Hepatocyte (in vitro differentiated cells): ENCODE measurements at regions not wholly inside any gene's neighbourhood (a gene's known extent, or its start where the extent isn't known, plus 50 kb on each side); places are given as distances from the start of the nearest gene placed in this dataset.

Source experiments
- CTCF ChIP-seq: fragments of 200-600 bp; sonication (generic); IDR thresholded peaks from 2 replicates; pipeline ENCODE4 v1.5.1; 2016; ENCODE audit warnings: antibody characterized with exemption, mild to moderate bottlenecking; ENCODE audit not compliant: poor library complexity
- EZH2 ChIP-seq: fragments of 200-600 bp; sonication (generic); IDR thresholded peaks from 2 replicates; pipeline ENCODE4 v1.6.1; 2016; ENCODE audit warnings: antibody characterized with exemption, mild to moderate bottlenecking, borderline replicate concordance
- EZH2phosphoT487 ChIP-seq: fragments of 200-600 bp; sonication (generic); IDR thresholded peaks from one replicate; pipeline ENCODE4 v1.6.1; 2018; ENCODE audit warnings: antibody characterized with exemption, mild to moderate bottlenecking, low read depth, moderate library complexity; ENCODE audit not compliant: unreplicated experiment, severe bottlenecking

GRCh38 chr4:12846368-12846767 lies 637.8 kb downstream of the RAB28 start:
- no peak for TF ChIP-seq CTCF
- TF ChIP-seq EZH2: no peak
- TF ChIP-seq EZH2phosphoT487: no peak
